GM19468 (cell line): ENCODE measurements at regions not wholly inside any gene's neighbourhood (a gene's known extent, or its start where the extent isn't known, plus 50 kb on each side); places are given as distances from the start of the nearest gene placed in this dataset.
A peak's percentile ranks its signal among the peaks of the same experiment; 100 is the strongest.

Source experiments
- ATAC-seq: cut with Tn5 transposase; IDR thresholded peaks from one replicate; pipeline ENCODE4 v1.9.1; 2021; ENCODE audit warnings: mild to moderate bottlenecking, moderate library complexity, moderate number of reproducible peaks; ENCODE audit not compliant: unreplicated experiment; ENCODE audit errors: extremely low read depth

DNA sequence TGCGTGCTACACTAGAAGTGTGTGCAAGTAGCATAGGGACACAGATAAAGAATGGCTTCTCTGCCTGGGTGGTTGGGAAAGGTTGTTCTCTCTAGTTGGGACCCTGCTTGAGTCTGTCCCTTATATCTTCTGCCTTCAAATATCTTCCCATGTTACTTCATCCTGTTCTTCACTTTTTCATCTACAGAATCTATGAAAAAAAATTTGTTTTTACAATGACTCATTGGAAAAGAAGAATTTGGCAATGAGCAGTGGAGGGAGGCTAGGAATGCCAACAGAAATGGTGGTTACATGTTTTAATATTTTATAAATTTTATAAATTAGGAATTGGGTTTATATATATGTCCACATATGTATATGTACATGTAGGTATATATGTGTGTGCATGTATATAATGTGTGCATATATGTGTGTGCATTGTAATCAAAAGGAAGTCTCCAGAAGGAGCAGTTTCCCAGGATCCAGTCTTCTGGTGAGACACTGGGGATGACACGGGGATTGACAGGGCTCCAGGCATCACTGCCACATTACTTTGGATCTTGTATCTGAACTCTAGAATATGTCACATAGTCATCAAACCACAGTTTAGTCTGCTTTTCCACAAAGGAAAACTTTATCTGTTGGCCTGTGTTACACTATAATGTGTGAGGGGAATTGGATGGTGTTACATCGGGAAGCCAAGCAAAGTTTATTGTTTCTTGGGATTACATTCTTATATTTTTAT, 75.3 kb upstream of the RIPOR2 start:
- ATAC-seq = no peak

DNA sequence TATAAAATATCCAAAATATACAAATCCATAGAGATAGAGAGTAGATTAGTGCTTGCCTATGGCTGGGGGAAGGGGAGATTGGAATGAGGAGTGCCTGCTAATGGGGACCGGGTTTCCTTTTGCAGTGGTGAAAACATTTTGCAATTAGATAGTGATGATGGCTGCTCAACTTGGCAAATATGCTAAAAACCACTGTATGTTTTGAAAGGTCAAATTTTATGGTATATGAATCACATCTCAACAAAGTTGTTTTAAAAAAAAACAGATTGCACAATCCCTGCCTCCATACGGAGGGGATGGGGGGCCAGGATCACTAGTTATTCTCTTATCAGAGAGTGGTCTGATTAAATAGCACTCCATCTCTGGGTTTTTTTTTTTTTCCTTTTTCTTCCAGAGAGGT, 76.9 kb upstream of the RIPOR2 start:
- no peak for ATAC-seq

DNA sequence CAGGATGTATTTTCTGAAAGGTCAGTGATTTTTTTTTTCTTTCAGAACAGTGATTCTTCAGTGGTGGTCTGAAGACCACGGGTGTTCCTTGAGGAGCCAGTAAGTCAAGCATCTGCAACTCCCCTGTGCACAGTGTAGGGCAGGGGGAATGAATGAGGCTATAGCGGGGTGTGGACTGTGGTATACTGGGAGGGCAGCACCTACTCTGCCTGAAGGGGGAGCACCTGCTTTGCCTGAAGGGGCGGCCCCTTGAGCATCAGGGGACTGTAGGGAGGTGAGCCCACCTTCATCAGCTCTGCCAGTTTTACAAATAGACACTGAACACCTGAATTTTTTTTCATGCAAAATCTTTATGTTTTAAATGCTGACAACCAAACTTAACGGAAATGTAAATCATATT, 77.5 kb upstream of the RIPOR2 start:
- ATAC-seq = no peak

DNA sequence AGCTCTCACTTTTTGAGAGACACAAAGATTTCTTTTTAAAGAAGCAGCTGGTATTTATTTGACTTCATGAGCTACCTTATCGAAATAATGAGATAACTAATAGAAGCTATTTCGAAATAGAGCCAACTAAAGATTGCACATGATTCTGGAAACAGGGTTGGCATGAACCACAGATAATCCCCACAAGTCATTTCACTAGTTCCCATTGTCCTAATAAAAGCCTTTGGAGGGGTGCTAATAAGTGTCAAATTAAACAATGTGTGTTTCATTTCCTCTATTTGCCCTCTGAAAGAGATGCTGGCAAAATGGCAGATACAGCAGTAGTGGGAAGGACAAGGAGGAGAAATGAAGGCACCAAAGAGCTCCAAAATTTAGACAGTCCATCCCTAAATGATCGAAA, 78.6 kb upstream of the RIPOR2 start:
- ATAC-seq = no peak

DNA sequence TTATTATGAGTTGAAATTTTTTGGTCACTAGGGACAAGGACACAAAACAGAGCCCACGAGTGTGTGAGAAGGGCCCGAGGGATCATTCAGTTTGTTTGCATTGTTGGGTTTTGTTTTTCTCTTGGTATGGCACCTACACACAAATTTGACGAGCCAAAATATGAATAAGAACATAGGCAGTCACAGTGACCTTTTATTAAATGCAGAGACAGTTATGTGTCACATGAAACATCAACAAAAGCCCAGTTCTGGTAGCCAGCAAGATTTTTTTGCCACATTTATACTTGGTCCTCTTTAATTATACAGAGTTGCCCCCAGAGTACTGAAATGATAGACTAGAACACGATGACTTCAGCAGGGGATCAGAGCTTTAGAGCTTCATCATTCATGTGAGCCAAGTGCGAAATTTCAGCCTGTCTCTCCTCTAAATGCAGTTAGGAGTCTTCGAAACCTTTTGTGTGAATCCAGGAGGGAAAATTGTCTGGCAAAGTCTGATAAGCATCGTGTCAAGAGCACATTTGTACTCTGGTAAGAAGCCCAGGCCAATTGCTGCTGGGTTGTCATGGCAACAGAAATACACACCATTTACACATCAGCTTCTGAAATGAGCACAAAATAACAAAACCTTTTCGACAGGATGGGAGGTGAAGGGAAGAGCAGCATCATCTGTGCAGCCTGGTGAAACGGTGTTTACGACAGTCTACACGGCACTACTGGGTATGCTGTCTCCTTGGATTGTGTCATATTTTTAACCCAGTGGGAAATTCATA, 79.2 kb upstream of the RIPOR2 start:
- ATAC-seq = no peak

DNA sequence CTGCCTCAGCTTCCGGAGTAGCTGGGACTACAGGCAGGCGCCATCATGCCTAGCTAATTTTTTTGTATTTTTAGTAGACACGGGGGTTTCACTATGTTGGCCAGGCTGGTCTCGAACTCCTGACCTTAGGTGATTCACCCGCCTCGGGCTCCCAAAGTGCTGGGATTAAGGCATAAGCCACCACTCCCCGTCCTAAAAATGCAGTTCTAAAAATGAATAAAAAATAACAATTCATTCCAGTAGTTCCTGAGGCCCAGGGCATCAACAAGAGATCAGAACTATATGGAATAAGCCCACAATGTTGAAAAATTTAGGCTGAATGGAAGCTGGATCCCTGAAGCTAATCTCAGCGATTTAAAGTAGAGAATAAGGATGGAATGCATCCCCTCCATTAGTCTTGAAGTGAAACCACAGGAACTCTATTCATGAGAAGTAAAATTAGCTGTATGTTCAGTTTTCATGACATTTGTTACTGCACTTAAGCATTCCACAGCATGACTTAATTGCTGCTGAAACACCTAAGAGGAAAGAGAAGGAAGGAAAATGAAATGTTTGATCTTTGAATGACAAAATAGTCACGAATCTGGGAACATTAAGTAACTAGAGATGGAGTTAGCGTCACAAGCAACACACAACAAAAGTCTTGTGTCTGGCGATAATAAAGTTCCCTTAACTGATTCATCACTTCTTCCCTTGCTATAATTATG, 80.4 kb upstream of the RIPOR2 start:
- ATAC-seq = no peak

DNA sequence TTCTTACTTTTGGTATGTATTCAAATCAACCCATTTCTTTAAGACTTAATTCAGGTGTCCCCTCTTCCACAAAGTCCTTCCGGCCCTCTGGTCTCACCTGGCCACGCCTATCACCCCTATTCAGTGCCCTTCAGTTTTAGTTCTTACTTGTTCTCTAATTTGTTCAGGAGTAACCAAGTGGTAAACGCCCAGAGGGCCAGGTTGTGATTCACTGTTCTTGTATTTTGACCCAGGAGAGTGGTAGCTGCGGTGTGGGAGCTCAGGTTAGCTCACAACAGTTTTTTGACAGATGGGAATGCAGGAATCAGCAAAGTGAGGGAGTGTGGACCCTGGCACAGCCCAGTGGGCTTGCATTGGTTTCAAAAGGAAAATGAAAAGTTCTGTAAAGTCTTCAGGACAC, 81.7 kb upstream of the RIPOR2 start:
- no peak for ATAC-seq

DNA sequence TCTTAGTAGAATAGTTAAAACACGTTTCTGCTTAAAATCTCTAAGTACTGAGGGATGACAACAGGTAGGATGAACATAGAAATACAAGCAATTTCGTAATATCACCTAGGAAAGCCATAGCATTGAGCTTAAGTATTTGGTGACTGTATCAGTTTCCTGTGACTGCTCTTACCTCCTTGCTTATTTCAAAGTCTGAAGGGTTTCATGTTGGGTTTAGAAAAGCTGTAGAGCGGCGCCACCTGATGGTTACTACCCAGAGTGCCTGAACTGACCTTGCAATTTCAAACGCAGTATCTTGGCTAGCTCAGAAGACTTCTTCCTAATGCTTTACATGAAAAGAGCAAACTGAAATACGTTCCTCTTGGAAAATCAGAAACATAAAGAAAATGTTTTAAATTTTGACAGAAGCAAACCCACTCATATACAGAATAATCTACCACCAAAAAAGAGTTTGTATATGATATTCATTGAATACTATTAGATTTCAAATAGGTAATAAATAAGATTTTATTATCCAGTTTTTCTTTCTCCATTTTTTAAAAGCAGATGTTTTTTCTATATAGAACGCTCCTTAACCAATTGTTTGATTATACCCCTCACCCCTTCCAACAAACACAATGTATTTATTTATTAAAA, 82.3 kb upstream of the RIPOR2 start:
- ATAC-seq = no peak

DNA sequence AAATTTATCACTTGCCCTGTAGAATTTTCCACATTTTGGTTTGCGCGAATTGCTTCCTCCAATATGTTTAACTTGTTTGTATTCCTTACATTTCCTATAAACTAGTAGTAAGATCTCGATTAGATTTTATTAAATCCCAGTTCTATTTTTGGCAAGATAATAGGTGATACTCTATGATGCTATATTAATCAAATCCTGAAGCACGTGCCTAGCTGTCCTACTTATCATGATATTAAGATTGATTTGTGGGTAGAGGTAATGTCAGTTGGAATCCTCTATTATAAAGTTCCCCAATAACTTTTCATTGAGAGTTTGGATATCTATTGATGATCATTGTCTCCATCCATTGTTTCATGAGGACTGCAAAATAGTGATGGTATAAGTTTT, 82.8 kb upstream of the RIPOR2 start:
- ATAC-seq = no peak

DNA sequence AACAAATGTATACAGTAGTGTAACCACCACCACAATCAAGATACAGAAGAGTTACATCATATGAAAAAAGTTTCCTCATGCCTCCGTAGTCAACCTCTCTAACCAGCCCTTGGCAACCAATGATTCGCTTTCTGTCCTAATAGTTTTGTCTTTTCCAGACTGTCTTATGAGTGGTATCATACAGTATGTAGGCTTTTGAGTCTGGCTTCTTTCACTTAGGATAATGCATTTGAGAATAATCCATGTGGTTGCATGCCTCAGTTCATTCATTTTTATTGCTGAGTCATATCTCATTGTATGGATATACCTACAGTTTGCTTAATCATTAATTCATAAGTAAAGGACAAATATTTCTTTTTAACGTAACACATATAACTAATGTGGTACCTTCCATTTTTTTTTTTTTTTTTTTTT, 86.4 kb upstream of the RIPOR2 start:
- no peak for ATAC-seq

DNA sequence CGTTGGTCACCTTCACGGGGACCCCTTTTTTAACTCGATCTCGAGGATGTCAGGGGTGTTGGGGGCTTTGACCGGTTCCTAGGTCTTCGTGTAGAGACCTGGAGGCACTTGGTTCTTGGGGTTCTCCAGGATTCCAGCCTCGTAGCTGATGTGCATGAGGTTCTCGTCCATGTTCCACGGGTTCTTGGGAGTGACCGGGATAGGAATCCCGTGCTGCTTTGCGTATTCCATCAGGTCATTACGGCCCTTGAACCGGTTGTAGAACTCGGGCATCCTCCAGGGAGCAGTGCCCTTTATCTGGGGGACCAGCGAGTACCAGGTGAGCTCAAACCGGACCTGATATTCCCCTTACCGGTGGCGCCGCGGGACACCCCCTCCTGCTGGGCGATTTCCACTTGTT, 88.0 kb upstream of the RIPOR2 start:
- ATAC-seq = no peak

DNA sequence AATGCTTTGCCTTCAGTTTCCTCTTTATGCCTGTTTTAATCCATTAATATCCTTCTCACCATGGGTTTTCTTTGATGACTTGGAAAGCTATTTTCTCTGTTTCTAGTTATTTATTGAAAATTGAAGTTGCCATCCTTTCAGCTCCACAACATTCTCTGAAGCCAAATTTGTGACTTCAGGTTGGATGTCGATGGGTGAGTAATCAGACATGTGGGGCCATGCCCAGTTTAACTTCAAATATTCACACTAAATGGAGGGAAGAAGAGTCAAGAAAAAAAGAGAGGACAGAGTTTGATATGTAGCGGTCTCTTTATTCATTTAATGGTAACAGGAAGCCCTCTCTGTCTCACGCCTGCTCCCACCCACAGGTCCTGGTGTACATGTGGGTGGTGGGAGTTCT, 89.1 kb upstream of the RIPOR2 start:
- no peak for ATAC-seq

DNA sequence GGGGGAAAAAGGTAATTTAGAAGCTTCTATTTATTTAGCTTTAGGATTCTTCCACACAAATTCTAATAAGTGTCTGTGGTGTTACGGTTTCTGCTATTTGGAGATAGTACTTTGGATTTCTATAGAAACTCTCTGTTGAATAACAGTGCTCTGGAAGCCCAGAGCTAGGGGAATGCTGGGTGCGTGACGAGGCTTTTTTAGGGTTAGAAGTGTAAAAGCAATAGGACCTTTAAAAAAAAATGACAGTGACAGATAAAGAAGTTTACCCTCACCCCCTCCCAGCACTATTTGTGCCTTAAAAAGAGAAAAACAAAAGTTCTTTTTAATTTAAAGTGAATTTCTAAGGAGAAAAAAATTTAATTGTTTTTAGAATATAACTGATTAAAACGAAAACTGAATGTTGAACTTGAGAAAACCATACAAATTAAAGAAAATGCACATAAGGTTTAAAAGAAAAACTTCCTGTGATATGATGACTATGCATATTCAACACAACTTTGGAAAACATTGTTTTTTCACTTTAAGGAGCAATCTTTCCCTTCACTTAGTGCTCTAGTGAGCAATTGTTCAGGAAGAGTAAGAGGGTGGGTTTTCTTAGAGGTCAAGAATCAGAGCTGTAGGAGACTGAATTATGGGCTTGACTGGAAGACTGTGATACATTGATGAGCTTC, 89.6 kb upstream of the RIPOR2 start:
- ATAC-seq = no peak

DNA sequence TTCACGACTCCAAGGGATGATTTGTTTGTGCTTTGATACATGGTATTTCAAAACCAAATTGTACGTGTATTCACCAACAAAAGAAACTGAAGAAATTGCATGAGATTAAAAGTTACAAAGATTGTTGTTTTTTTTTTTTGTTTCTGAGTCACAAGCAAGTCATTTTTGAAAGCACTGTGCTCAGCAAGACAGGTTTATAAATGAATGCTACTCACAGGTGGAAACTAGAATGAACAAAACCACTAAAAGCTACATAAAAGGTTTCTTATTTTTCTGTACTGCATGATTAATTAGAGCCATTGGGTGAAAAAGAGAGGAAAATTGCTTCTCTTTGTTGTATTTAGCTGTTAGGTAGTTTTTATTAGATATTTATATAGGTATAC, 90.2 kb upstream of the RIPOR2 start:
- no peak for ATAC-seq

DNA sequence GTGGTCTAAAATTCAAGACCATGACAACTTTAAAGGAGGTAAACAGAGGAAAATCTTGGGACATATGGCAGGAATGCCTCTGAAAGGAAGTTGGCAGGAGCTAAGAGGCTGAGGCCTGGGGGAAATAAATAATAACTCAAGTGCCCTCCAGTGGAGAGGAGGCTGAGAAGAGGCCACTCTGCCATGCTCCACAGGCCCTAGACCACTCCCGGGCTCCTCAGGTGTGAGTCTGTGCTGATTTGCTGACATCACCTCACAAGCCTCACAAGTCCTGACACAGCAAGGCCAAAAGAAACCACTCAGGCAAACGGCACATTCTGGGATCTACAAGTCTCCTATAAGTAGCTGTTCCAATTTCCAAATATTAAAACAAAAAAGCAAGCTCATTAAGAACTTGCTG, 91.0 kb upstream of the RIPOR2 start:
- no peak for ATAC-seq

DNA sequence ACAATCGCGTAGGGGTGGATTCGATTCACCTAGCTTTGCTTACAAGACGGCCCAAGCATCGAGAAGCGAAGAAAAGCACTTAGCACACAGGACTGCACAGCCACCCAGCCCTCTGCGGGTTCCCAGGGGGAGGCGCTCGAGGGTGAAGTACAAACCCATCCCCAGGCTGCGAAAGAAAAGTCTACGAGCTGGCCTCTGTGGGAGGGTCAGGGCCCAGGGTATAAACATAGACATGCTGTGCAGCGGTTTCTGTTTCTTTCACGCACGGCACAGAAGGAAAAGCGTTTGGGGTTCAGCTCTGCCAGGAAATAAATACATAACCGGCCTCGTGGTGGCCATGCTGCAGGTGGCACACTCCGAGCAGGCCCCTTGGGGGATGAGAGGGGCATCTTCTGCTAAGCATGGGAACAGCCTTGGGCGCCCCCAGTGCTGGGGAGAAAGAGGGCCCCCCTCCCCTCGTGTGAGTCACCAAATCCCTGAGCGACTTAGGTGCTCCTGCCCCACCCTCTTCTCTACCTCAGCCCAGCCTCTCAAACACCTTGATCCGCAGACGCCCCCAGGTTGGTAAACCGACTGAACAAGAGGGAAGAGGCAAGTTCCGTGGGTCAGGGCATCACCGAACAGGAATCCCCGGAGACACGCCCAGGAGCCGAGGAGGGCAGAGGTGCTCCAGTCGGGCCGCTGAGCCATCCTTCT, 91.6 kb upstream of the RIPOR2 start:
- ATAC-seq = peak; percentile 74

DNA sequence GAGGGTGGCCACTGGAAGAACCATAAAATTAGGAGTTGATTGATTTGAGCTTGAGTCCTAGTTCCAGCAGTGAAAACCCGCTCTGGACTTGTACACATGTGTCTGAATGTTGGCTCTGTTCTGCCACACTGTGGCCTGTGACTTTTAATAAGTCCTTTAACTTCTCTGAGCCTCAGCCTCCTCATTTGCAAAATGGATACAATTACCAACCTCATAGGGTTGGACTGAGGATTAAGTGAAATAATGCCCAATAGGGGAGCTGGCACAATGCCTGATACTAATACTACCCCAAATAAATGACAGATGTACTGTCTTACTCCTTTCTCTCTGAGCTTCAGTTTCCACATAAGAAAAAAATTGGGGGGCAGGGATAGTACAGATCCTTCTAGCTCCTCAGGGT, 92.6 kb upstream of the RIPOR2 start:
- no peak for ATAC-seq

DNA sequence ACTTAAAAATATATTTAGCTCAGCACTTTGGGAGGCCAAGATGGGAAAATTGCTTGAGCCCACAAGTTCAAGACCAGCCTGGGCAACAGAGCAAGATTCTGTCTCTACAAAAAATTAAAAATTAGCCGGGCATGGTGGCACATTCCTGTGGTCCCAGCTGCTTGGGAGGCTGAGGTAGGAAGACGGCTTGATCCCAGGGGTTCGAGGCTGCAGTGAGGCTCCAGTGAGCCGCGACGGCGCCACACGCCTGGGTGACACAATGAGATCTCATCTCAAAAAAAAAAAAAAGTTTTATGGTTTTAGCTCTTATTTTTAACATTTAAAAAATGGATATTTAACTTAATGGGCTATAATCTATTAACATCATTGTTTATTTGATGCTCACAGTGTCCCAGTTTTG, 97.2 kb upstream of the RIPOR2 start:
- no peak for ATAC-seq

DNA sequence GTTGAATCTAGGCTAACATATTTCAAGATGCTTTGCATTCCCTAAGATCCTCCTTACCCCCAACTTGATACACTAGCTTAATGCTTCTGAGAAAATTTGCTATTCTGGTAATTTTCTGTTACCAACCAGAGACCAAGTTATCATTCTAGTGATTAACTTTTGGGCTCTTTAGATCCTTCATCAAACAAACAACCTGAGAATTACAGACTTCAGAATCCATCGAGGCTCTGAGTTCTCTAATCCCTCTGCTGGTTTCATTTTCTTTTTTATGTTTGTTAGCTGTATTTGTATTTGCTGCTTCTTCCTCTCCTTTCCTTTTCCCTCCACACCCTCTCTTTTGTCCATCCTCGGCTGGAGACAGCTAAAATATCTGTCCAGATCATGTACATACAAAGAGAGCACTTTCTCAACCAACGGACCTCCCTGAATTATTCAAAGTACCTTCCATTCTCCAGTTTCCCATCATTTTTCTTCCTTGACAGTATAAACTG, 98.7 kb upstream of the RIPOR2 start:
- ATAC-seq = no peak

DNA sequence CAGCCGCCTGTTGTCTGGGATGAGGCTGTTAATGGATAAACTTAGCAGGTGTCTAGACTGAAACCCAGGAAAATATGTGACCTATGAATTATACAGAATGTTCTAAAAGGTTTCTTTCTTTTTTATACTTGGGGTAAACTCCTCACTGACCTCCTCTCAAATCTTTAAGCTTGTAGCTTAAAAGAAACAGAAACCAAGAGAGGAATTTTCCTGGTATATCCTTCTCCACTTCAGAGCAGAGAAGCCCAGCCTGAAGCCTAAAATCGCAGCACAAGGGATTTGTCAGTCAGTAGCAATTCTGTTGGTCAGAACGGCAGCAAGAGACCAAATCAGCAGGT, 99.4 kb upstream of the RIPOR2 start:
- no peak for ATAC-seq
